Fibroblast of lung (primary cell): ENCODE measurements at regions not wholly inside any gene's neighbourhood (a gene's known extent, or its start where the extent isn't known, plus 50 kb on each side); places are given as distances from the start of the nearest gene placed in this dataset.

Experiments
- CTCF ChIP-seq, 2 donors: IDR thresholded peaks in 1 of 2; conservative IDR thresholded peaks in 1 of 2; 1 replicate in 1 of 2; 2 replicates in 1 of 2; pipeline ENCODE4 v1.5.1; 2011 to 2012; ENCODE audit warnings: low read length in 2 of 2, control low read depth in 1 of 2, inconsistent platforms in 1 of 2, low read depth in 1 of 2, mild to moderate bottlenecking in 1 of 2
- EZH2 ChIP-seq: IDR thresholded peaks from 2 replicates; pipeline ENCODE4 v1.5.1; 2012; ENCODE audit warnings: low read length, control low read depth, mild to moderate bottlenecking; ENCODE audit errors: missing control alignments

- TF ChIP-seq CTCF (conservative IDR thresholded peaks at IDR 0.05 in 1 of 2, IDR thresholded peaks at IDR 0.05 in 1 of 2; ENCODE audit: low read depth in 1 of 2, low read length in 2 of 2) (no peak), EZH2 (no peak)
Measured at GRCh38 chr6:76466286-76466685, 393.8 kb upstream of the IMPG1 start.
